ENCODE measurements at regions not wholly inside any gene's neighbourhood (a gene's known extent, or its start where the extent isn't known, plus 50 kb on each side); places are given as distances from the start of the nearest gene placed in this dataset.

GRCh38 chr14:21989090-21989489 lies 315.5 kb upstream of the OR4E1 start:
- DNase-seq = no peak
- Histone ChIP-seq H3K4me1 (ENCODE audit: control insufficient read depth in 3 of 3, insufficient read depth in 2 of 3, low read depth in 1 of 3, low read length in 2 of 3) (no peaks in the 10 kb centered on the region), H3K4me3 (ENCODE audit: low read depth in 1 of 3, low read length in 3 of 3) (no peak overlapping the region), H3K27me3 (ENCODE audit: control insufficient read depth in 3 of 3, insufficient read depth in 3 of 3, low read length in 3 of 3) (no peaks in the 10 kb centered on the region), H3K9me3 (ENCODE audit: control insufficient read depth in 2 of 2, insufficient read depth in 1 of 2, low read depth in 1 of 2, low read length in 1 of 2) (no peaks in the 10 kb centered on the region), H3K27ac (ENCODE audit: low read depth in 1 of 3, low read length in 2 of 3) (no peak overlapping the region), H3K36me3 (ENCODE audit: control insufficient read depth in 3 of 3, insufficient read depth in 2 of 3, low read depth in 1 of 3, low read length in 3 of 3) (no peaks in the 10 kb centered on the region)
- no peak for FAIRE-seq
- 76 to 79% (median 78%) methylated on average over 7 of the region's 7 CpGs for WGBS, 3 donors

DNA sequence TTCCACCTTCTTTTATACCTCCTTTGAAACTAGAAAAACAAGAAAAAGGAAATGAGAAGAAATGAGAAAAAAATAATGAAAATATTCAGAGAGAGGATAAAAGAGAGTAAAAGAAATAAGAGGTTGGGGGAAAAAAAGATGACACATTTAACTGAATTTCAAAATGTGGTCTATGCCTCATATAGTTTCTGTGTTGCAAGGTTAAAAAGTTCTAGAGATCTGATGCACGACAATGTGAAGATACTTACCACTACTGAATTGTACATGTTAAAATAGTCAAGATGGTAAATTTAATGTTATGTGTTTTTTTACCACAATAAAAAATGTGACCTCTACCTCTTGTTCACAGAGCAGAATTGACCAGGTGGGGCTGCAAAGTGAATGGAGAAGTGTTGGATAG lies 314.8 kb upstream of the OR4E1 start:
- WGBS, 3 donors = 78 to 88% (median 78%) methylated on average over 1 of the region's 1 CpG
- Histone ChIP-seq H3K27ac (ENCODE audit: low read depth in 1 of 3, low read length in 2 of 3) (no peak overlapping the region), H3K36me3 (ENCODE audit: control insufficient read depth in 3 of 3, insufficient read depth in 2 of 3, low read depth in 1 of 3, low read length in 3 of 3) (no peaks in the 10 kb centered on the region), H3K9me3 (ENCODE audit: control insufficient read depth in 2 of 2, insufficient read depth in 1 of 2, low read depth in 1 of 2, low read length in 1 of 2) (no peaks in the 10 kb centered on the region), H3K27me3 (ENCODE audit: control insufficient read depth in 3 of 3, insufficient read depth in 3 of 3, low read length in 3 of 3) (no peaks in the 10 kb centered on the region), H3K4me3 (ENCODE audit: low read depth in 1 of 3, low read length in 3 of 3) (no peak overlapping the region), H3K4me1 (ENCODE audit: control insufficient read depth in 3 of 3, insufficient read depth in 2 of 3, low read depth in 1 of 3, low read length in 2 of 3) (no peaks in the 10 kb centered on the region)
- DNase-seq = no peak
- no peak for FAIRE-seq

DNA sequence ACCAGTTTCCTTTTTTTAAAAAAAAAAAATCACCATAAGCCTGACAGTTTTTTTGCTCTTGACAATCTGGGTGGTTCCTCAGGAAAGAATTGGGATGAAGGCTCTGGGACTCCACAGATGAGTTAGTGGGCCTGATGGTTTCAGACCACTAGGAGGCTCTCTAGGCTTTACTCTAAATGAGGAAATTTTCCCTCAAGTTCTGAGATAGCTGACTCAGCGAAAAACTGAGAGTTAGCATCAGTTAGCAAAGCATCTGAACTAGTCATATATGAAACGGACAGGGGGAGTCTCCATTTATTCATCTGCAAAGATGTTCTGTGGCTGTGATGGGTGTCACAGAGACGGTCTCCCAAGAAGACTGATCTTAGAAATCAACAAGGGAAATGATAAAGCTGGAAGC lies 314.3 kb upstream of the OR4E1 start:
- H3K36me3 ChIP-seq (ENCODE audit: control insufficient read depth in 3 of 3, insufficient read depth in 2 of 3, low read depth in 1 of 3, low read length in 3 of 3) = no peaks in the 10 kb centered on the region
- peak in 1 of 2 donors; percentile 8 for DNase-seq
- no peaks in the 10 kb centered on the region for H3K9me3 ChIP-seq (ENCODE audit: control insufficient read depth in 2 of 2, insufficient read depth in 1 of 2, low read depth in 1 of 2, low read length in 1 of 2)
- no peak for FAIRE-seq
- 18 to 29% (median 19%) methylated on average over 3 of the region's 3 CpGs for WGBS, 3 donors
- H3K4me1 ChIP-seq (ENCODE audit: control insufficient read depth in 3 of 3, insufficient read depth in 2 of 3, low read depth in 1 of 3, low read length in 2 of 3) = no peaks in the 10 kb centered on the region
- no peak overlapping the region for H3K4me3 ChIP-seq (ENCODE audit: low read depth in 1 of 3, low read length in 3 of 3)
- no peak overlapping the region for H3K27ac ChIP-seq (ENCODE audit: low read depth in 1 of 3, low read length in 2 of 3)
- H3K27me3 ChIP-seq (ENCODE audit: control insufficient read depth in 3 of 3, insufficient read depth in 3 of 3, low read length in 3 of 3) = no peaks in the 10 kb centered on the region

DNA sequence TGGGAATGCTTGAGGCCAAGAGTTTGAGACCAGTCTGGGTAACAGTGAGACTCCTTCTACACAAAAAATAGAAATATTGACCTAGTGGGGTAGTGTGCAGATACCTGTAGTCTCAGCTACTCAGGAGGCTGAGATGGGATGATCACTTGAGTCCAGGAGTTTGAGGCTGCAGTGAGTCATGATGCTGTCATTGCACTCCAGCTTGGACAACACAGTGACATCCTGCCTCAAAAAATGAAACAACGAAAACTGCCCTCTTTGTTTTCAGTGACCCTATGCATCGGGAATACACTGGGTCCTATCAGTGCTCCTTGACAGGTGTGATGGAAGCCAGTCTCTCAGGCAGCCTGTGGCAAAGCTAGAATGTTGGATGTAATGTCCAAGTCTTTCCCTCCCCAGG lies 311.5 kb upstream of the OR4E1 start:
- no peaks in the 10 kb centered on the region for H3K4me1 ChIP-seq (ENCODE audit: control insufficient read depth in 3 of 3, insufficient read depth in 2 of 3, low read depth in 1 of 3, low read length in 2 of 3)
- H3K27me3 ChIP-seq (ENCODE audit: control insufficient read depth in 3 of 3, insufficient read depth in 3 of 3, low read length in 3 of 3) = no peaks in the 10 kb centered on the region
- H3K9me3 ChIP-seq (ENCODE audit: control insufficient read depth in 2 of 2, insufficient read depth in 1 of 2, low read depth in 1 of 2, low read length in 1 of 2) = no peaks in the 10 kb centered on the region
- no peaks in the 10 kb centered on the region for H3K36me3 ChIP-seq (ENCODE audit: control insufficient read depth in 3 of 3, insufficient read depth in 2 of 3, low read depth in 1 of 3, low read length in 3 of 3)
- FAIRE-seq = no peak
- no peak overlapping the region for H3K27ac ChIP-seq (ENCODE audit: low read depth in 1 of 3, low read length in 2 of 3)
- DNase-seq = no peak
- 38 to 55% (median 52%) methylated on average over 2 of the region's 2 CpGs for WGBS, 3 donors
- H3K4me3 ChIP-seq (ENCODE audit: low read depth in 1 of 3, low read length in 3 of 3) = no peak overlapping the region

DNA sequence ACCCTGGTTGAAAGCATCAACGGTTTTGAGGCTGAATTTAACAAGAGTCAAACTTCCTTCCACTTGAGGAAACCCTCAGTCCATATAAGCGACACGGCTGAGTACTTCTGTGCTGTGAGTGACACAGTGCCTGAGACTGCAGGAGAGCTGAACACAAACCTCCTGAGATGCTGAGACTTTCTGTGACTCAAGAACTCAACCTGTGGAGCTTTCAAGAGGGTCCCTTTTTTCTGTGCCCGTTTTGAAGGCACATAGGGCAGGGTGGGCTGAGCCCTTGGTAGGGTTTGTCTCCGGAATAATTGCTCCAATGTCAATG lies 305.3 kb upstream of the OR4E1 start:
- 62 to 76% (median 70%) methylated on average over 5 of the region's 5 CpGs for WGBS, 3 donors
- DNase-seq (no peak), FAIRE-seq (no peak)
- Histone ChIP-seq H3K9me3 (ENCODE audit: control insufficient read depth in 2 of 2, insufficient read depth in 1 of 2, low read depth in 1 of 2, low read length in 1 of 2) (no peaks in the 10 kb centered on the region), H3K36me3 (ENCODE audit: control insufficient read depth in 3 of 3, insufficient read depth in 2 of 3, low read depth in 1 of 3, low read length in 3 of 3) (no peaks in the 10 kb centered on the region), H3K27ac (ENCODE audit: low read depth in 1 of 3, low read length in 2 of 3) (no peak overlapping the region), H3K4me1 (ENCODE audit: control insufficient read depth in 3 of 3, insufficient read depth in 2 of 3, low read depth in 1 of 3, low read length in 2 of 3) (no peaks in the 10 kb centered on the region), H3K4me3 (ENCODE audit: low read depth in 1 of 3, low read length in 3 of 3) (no peak overlapping the region), H3K27me3 (ENCODE audit: control insufficient read depth in 3 of 3, insufficient read depth in 3 of 3, low read length in 3 of 3) (no peaks in the 10 kb centered on the region)

- no peaks in the 10 kb centered on the region for H3K36me3 ChIP-seq (ENCODE audit: control insufficient read depth in 3 of 3, insufficient read depth in 2 of 3, low read depth in 1 of 3, low read length in 3 of 3)
- H3K4me1 ChIP-seq (ENCODE audit: control insufficient read depth in 3 of 3, insufficient read depth in 2 of 3, low read depth in 1 of 3, low read length in 2 of 3) = no peaks in the 10 kb centered on the region
- DNase-seq (peak; percentile 26 to 28), FAIRE-seq (no peak)
- no peak overlapping the region for H3K4me3 ChIP-seq (ENCODE audit: low read depth in 1 of 3, low read length in 3 of 3)
- no peaks in the 10 kb centered on the region for H3K9me3 ChIP-seq (ENCODE audit: control insufficient read depth in 2 of 2, insufficient read depth in 1 of 2, low read depth in 1 of 2, low read length in 1 of 2)
- H3K27ac ChIP-seq (ENCODE audit: low read depth in 1 of 3, low read length in 2 of 3) = no peak overlapping the region
- H3K27me3 ChIP-seq (ENCODE audit: control insufficient read depth in 3 of 3, insufficient read depth in 3 of 3, low read length in 3 of 3) = no peaks in the 10 kb centered on the region
- WGBS, 3 donors = 41 to 45% (median 44%) methylated on average over 11 of the region's 11 CpGs
These were observed 304.8 kb upstream of the OR4E1 start for GRCh38 chr14:21978184-21978998.

DNA sequence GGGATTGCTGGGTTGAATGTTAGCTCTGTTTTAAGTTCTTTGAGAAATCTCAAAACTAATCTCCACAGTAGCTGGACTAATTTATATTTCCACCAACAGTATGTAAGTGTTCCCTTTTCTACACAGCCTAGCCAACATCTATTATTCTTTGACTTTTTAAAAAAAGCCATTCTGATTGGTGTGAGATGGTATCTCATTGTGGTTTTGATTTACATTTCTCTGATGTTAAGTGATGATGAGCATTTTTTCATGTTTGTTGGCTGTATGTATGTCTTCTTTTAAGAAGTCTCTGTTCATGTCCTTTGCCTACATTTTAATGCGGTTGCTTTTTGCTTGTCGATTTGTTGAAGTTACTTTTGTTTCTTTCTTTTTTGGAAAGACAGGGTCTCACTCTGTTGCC lies 301.1 kb upstream of the OR4E1 start:
- FAIRE-seq (no peak), DNase-seq (no peak)
- no peaks in the 10 kb centered on the region for H3K9me3 ChIP-seq (ENCODE audit: control insufficient read depth in 2 of 2, insufficient read depth in 1 of 2, low read depth in 1 of 2, low read length in 1 of 2)
- no peaks in the 10 kb centered on the region for H3K36me3 ChIP-seq (ENCODE audit: control insufficient read depth in 3 of 3, insufficient read depth in 2 of 3, low read depth in 1 of 3, low read length in 3 of 3)
- H3K27ac ChIP-seq (ENCODE audit: low read depth in 1 of 3, low read length in 2 of 3) = no peak overlapping the region
- H3K4me3 ChIP-seq (ENCODE audit: low read depth in 1 of 3, low read length in 3 of 3) = no peak overlapping the region
- WGBS, 3 donors = 66 to 88% (median 76%) methylated on average over 2 of the region's 2 CpGs
- H3K4me1 ChIP-seq (ENCODE audit: control insufficient read depth in 3 of 3, insufficient read depth in 2 of 3, low read depth in 1 of 3, low read length in 2 of 3) = no peaks in the 10 kb centered on the region
- no peaks in the 10 kb centered on the region for H3K27me3 ChIP-seq (ENCODE audit: control insufficient read depth in 3 of 3, insufficient read depth in 3 of 3, low read length in 3 of 3)

DNA sequence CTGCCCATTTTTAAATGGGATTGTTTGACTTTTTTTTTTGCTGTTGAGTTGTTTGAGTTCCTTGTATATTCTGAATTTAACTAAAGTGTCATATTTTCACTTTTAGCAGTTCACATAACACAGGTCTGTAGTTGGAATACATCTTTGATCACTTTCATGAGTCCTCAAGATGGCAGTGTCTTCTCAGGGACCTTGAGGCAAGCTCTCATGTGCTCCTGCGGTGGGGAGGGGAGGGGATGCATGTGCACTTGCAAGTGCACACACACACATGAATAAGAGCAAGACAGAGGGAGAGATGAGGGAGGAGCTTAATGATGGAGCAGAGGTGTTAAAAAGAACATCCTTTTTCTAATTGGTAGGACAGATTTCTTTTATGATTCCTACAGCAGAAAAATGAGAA lies 291.4 kb upstream of the OR4E1 start:
- FAIRE-seq = no peak
- Histone ChIP-seq H3K9me3 (ENCODE audit: control insufficient read depth in 2 of 2, insufficient read depth in 1 of 2, low read depth in 1 of 2, low read length in 1 of 2) (no peaks in the 10 kb centered on the region), H3K4me1 (ENCODE audit: control insufficient read depth in 3 of 3, insufficient read depth in 2 of 3, low read depth in 1 of 3, low read length in 2 of 3) (no peaks in the 10 kb centered on the region), H3K4me3 (ENCODE audit: low read depth in 1 of 3, low read length in 3 of 3) (no peak overlapping the region), H3K36me3 (ENCODE audit: control insufficient read depth in 3 of 3, insufficient read depth in 2 of 3, low read depth in 1 of 3, low read length in 3 of 3) (no peaks in the 10 kb centered on the region), H3K27me3 (ENCODE audit: control insufficient read depth in 3 of 3, insufficient read depth in 3 of 3, low read length in 3 of 3) (no peaks in the 10 kb centered on the region), H3K27ac (ENCODE audit: low read depth in 1 of 3, low read length in 2 of 3) (no peak overlapping the region)
- DNase-seq = peak in 1 of 2 donors; percentile 4
- whole genome bisulfite sequencing, 3 donors = 69 to 83% (median 82%) methylated on average over 1 of the region's 1 CpG

DNA sequence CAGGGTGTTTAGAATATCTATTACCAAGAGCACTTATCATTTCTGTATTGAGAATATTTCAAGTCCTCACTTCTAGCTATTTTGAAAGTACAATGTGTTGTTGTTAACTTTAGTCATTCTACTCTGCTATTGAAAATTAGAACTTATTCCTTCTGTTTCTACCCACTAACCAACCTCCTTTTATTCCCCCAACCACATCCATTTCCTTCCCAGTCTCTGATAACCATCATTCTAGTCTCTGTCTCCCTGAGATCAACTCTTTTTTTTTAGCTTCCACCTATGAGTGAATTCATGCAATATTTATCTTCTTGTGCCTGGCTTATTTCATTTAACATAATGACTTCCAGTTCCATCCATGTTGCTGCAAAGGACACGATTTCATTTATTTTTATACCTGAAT lies 290.6 kb upstream of the OR4E1 start:
- Histone ChIP-seq H3K27ac (ENCODE audit: low read depth in 1 of 3, low read length in 2 of 3) (no peak overlapping the region), H3K4me3 (ENCODE audit: low read depth in 1 of 3, low read length in 3 of 3) (no peak overlapping the region), H3K27me3 (ENCODE audit: control insufficient read depth in 3 of 3, insufficient read depth in 3 of 3, low read length in 3 of 3) (no peaks in the 10 kb centered on the region), H3K4me1 (ENCODE audit: control insufficient read depth in 3 of 3, insufficient read depth in 2 of 3, low read depth in 1 of 3, low read length in 2 of 3) (no peaks in the 10 kb centered on the region), H3K36me3 (ENCODE audit: control insufficient read depth in 3 of 3, insufficient read depth in 2 of 3, low read depth in 1 of 3, low read length in 3 of 3) (no peaks in the 10 kb centered on the region), H3K9me3 (ENCODE audit: control insufficient read depth in 2 of 2, insufficient read depth in 1 of 2, low read depth in 1 of 2, low read length in 1 of 2) (no peaks in the 10 kb centered on the region)
- 67 to 71% (median 68%) methylated on average over 1 of the region's 1 CpG for WGBS, 3 donors
- FAIRE-seq = no peak
- no peak for DNase-seq
